ENCODE measurements at regions not wholly inside any gene's neighbourhood (a gene's known extent, or its start where the extent isn't known, plus 50 kb on each side); places are given as distances from the start of the nearest gene placed in this dataset.

- Mint-ChIP-seq H3K36me3 (no peaks in the 10 kb centered on the region), H3K27me3 (peaks cover 9% of the 10 kb centered on the region), H3K9me3 (peaks cover 3% of the 10 kb centered on the region), H3K4me3 (no peak overlapping the region), H3K27ac (no peak overlapping the region), H3K4me1 (no peaks in the 10 kb centered on the region)
- DNase-seq = no peak
Observed at GRCh38 chr15:93846148-93846547, 385.2 kb upstream of the MCTP2 start.

- Mint-ChIP-seq H3K4me3 (no peak overlapping the region), H3K9me3 (peaks cover 2% of the 10 kb centered on the region), H3K27ac (no peak overlapping the region), H3K4me1 (no peaks in the 10 kb centered on the region), H3K27me3 (no peaks in the 10 kb centered on the region), H3K36me3 (no peaks in the 10 kb centered on the region)
- no peak for DNase-seq
Observed at GRCh38 chr15:93837450-93837849, 393.9 kb upstream of the MCTP2 start.

DNA sequence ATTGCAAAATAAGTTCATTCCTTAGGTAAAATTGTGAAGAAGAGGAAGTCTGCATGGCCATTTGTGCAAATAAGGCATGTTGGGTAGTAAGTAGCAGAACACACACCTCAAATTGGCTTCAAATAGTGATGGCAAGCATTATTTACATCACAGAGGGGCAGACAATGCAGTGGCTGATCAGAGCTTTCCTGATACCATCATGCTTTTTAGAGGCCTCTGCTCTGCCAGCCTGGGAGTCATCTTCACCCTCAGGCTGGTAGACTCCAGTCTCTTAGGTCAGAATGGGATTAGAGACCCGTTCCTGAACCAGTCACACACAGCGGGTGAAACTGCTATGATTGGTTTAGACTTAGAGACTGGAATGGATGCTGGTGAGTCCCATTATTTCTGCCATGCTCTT is 396.0 kb upstream of the MCTP2 start:
- no peaks in the 10 kb centered on the region for H3K4me1 Mint-ChIP-seq
- no peaks in the 10 kb centered on the region for H3K9me3 Mint-ChIP-seq
- H3K4me3 Mint-ChIP-seq = no peak overlapping the region
- H3K27me3 Mint-ChIP-seq = no peaks in the 10 kb centered on the region
- H3K36me3 Mint-ChIP-seq = no peaks in the 10 kb centered on the region
- DNase-seq = no peak
- H3K27ac Mint-ChIP-seq = no peak overlapping the region

DNA sequence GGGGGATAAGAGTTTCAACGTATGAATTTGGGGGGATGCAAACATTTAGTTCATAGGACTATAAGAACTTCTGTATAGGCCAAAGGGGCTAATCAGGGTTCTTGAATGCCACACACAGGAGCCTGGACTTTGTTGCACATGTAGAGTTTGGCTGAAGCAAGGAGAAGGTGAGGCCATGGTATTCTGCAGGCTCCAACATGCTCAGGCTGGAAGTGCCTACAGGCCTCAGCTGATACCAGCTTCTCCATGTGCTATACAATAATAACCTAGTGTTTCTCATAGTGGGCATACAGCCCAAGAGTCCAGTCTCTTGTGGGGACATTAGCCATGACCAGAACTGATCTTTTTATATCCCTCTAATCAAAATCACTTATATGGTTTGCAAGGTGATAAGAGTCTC is 399.7 kb upstream of the MCTP2 start:
- DNase-seq = no peak
- Mint-ChIP-seq H3K27ac (no peak overlapping the region), H3K4me3 (no peak overlapping the region), H3K36me3 (no peaks in the 10 kb centered on the region), H3K27me3 (no peaks in the 10 kb centered on the region), H3K4me1 (no peaks in the 10 kb centered on the region), H3K9me3 (no peaks in the 10 kb centered on the region)

DNA sequence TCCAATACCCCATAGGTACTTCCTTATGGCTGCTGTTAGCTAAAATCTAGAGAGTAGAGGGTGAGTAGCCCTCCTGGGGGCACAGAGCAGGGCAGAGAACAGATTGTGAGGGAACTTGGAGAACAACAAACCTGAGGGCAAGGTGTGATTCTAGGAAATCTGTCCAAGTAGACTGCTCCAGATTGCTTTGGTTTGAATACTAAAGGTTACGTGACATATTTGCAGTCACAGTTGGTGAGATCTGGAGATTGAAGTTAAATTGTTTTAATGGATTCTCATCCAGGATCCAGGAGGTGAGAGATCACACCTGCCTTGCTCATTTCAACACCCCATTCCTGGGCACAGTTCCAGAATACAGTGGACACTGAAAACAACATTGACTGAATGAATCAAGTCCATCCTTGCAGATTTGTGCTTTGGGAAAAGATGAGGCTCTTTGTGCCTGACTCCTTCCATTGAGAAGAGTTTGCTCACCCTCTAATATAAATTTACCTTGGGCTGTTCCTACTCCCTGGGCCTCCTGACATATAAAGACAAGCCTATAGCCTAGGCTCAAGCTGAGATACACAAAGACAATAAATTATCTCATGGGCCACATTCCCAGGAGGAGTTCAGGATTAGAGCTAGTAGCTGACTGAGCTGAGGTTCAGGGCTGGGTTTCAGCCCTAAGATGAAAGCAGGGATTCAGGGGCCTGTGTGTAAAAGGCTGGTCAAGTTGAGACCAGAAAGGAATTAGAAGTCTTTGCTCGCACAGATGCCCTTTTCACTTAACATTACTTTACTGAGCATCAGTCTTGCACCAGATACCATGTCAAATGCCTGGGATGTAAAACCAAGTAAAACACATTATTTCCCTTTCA is 400.9 kb upstream of the MCTP2 start:
- H3K4me1 Mint-ChIP-seq = no peaks in the 10 kb centered on the region

DNA sequence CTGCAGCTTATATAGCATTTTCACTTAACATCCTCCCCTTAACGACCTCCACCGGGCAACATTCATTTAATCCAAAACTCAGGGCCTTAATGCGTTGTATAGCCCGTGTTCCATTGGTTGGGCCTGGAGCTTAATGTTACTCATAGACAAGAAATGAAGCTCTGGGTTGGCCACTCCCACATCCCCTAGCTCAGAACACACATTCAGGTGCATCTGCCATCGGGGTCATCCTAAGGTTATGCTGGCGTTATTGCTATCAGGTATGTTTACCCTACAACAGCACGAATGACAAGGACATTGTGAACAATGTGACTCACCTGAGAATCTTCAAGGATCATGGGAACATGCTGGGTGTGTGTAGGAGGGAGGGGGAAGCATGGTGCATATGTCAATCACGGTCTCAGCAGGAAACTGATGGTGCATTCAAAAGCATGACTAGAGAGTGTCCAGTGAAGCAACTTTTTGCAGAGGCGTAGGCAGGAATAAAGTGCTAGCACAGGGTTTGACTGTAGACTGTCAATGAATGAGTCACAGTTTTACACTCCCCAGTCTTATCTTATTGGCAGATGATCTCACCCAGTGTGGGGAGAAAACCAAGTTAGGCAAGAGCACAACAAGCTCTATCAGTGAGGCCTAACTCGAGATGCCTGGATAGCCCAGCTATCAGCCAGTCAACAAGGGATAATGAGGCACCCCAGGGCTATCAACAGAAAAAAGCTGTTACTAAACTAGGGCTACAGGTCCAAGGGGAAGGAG is 402.1 kb upstream of the MCTP2 start:
- H3K36me3 Mint-ChIP-seq = no peaks in the 10 kb centered on the region
- no peak for DNase-seq
- no peaks in the 10 kb centered on the region for H3K4me1 Mint-ChIP-seq
- no peak overlapping the region for H3K4me3 Mint-ChIP-seq
- H3K27me3 Mint-ChIP-seq = no peaks in the 10 kb centered on the region
- no peaks in the 10 kb centered on the region for H3K9me3 Mint-ChIP-seq
- no peak overlapping the region for H3K27ac Mint-ChIP-seq

More for the DNA sequence above, 400.9 kb upstream of the MCTP2 start:
- Mint-ChIP-seq H3K4me3 (no peak overlapping the region), H3K27me3 (no peaks in the 10 kb centered on the region), H3K27ac (no peak overlapping the region), H3K9me3 (no peaks in the 10 kb centered on the region), H3K36me3 (no peaks in the 10 kb centered on the region)
- DNase-seq = no peak

DNA sequence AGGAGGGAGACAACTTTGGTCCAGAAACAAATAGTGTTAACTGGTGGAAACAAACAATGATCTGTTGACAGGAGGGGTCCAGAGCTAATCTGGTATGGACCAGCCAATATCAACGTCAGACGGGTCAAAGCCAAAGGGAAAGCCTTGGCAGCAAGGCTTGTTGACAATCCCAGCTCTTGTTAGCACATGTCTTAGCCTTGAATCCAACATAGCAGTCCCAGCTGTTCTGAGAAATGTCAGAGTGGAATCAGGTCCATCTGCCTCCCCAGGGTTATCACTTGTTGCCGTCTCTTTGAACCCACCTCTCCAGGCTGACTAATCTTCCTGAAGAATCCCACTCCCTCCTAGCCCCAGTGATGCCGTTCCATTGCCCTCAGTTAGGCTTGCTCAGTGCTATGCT is 404.6 kb upstream of the MCTP2 start:
- no peaks in the 10 kb centered on the region for H3K27me3 Mint-ChIP-seq
- H3K36me3 Mint-ChIP-seq = no peaks in the 10 kb centered on the region
- DNase-seq = no peak
- no peaks in the 10 kb centered on the region for H3K4me1 Mint-ChIP-seq
- H3K4me3 Mint-ChIP-seq = no peak overlapping the region
- H3K27ac Mint-ChIP-seq = no peak overlapping the region
- no peaks in the 10 kb centered on the region for H3K9me3 Mint-ChIP-seq

DNA sequence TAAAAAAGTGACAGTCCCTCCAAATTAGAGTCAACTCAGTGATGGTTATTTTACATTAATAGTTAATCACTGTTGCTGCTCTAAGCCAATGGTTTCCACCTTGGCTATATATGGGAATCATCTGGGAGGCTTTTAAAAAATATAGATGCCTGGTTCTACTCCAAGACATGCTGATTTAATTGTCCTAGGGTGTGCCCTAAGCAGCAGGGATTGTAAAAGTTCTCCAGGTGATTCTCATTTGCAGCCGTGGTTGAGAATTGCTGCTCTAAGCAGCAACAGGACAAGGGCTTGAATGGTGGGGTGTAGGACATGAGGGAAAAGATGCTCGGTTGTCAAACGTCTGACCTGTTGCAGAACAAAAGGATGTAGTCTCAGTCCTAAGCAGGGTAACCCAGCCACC is 405.1 kb upstream of the MCTP2 start:
- Mint-ChIP-seq H3K36me3 (no peaks in the 10 kb centered on the region), H3K27ac (no peak overlapping the region), H3K27me3 (no peaks in the 10 kb centered on the region), H3K9me3 (no peaks in the 10 kb centered on the region), H3K4me3 (no peak overlapping the region), H3K4me1 (no peaks in the 10 kb centered on the region)
- no peak for DNase-seq

DNA sequence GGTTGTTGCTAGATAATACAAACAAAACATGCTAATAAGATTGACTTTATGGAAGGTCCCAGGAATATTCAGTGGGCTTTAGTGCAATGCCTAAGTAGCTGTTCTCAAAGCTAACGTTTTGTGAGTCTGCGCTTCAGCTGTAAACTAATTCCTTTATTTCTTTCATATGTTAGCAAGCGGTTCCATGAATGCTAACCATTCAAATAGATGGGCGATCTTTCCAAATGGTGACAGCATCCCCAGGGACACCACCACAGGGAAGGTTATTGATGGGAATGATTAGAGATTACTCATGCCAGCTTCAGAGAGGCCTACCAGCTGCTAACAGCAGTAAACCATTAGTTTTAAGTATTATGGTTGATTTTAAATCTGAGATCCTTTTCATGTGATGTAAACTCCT is 405.7 kb upstream of the MCTP2 start:
- H3K4me3 Mint-ChIP-seq = no peak overlapping the region
- no peaks in the 10 kb centered on the region for H3K9me3 Mint-ChIP-seq
- no peaks in the 10 kb centered on the region for H3K27me3 Mint-ChIP-seq
- H3K36me3 Mint-ChIP-seq = no peaks in the 10 kb centered on the region
- H3K27ac Mint-ChIP-seq = no peak overlapping the region
- no peak for DNase-seq
- no peaks in the 10 kb centered on the region for H3K4me1 Mint-ChIP-seq

- DNase-seq = no peak
- no peaks in the 10 kb centered on the region for H3K4me1 Mint-ChIP-seq
- no peak overlapping the region for H3K4me3 Mint-ChIP-seq
- no peaks in the 10 kb centered on the region for H3K36me3 Mint-ChIP-seq
- no peaks in the 10 kb centered on the region for H3K9me3 Mint-ChIP-seq
- H3K27ac Mint-ChIP-seq = no peak overlapping the region
- H3K27me3 Mint-ChIP-seq = no peaks in the 10 kb centered on the region
Observed at GRCh38 chr15:93823971-93824913, 407.1 kb upstream of the MCTP2 start.

- Mint-ChIP-seq H3K4me3 (no peak overlapping the region), H3K27me3 (no peaks in the 10 kb centered on the region), H3K4me1 (no peaks in the 10 kb centered on the region), H3K36me3 (no peaks in the 10 kb centered on the region), H3K27ac (no peak overlapping the region), H3K9me3 (peaks cover 11% of the 10 kb centered on the region)
- DNase-seq = no peak
Observed at GRCh38 chr15:93820566-93820965, 410.8 kb upstream of the MCTP2 start.

- Mint-ChIP-seq H3K4me1 (no peaks in the 10 kb centered on the region), H3K4me3 (no peak overlapping the region), H3K9me3 (peaks cover 11% of the 10 kb centered on the region), H3K36me3 (no peaks in the 10 kb centered on the region), H3K27me3 (no peaks in the 10 kb centered on the region), H3K27ac (no peak overlapping the region)
- DNase-seq = no peak
Observed at GRCh38 chr15:93819826-93820225, 411.5 kb upstream of the MCTP2 start.

DNA sequence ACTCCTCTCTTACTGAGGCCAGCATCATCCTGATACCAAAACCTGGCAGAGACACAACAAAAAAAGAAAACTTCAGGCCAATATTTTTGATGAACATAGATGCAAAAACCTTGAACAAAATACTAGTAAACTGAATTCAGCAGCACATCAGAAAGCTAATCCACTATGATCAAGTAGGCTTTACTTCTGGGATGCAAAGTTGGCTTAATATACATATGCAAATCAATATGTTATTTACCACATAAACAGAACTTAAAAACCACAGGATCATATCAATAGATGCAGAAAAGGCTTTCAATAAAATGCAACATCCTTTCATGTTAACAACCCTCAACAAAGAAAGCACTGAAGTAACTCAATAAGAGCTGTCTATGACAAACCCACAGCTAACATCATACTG is 414.5 kb upstream of the MCTP2 start:
- H3K36me3 Mint-ChIP-seq = no peaks in the 10 kb centered on the region
- peaks cover 15% of the 10 kb centered on the region for H3K9me3 Mint-ChIP-seq
- H3K4me1 Mint-ChIP-seq = no peaks in the 10 kb centered on the region
- H3K4me3 Mint-ChIP-seq = no peak overlapping the region
- H3K27me3 Mint-ChIP-seq = peaks cover 5% of the 10 kb centered on the region
- H3K27ac Mint-ChIP-seq = no peak overlapping the region
- DNase-seq = no peak

- peaks cover 4% of the 10 kb centered on the region for H3K9me3 Mint-ChIP-seq
- no peak overlapping the region for H3K4me3 Mint-ChIP-seq
- no peak for DNase-seq
- no peaks in the 10 kb centered on the region for H3K4me1 Mint-ChIP-seq
- no peak overlapping the region for H3K27ac Mint-ChIP-seq
- peaks cover 11% of the 10 kb centered on the region for H3K27me3 Mint-ChIP-seq
- H3K36me3 Mint-ChIP-seq = no peaks in the 10 kb centered on the region
Observed at GRCh38 chr15:93811305-93811704, 420.1 kb upstream of the MCTP2 start.

DNA sequence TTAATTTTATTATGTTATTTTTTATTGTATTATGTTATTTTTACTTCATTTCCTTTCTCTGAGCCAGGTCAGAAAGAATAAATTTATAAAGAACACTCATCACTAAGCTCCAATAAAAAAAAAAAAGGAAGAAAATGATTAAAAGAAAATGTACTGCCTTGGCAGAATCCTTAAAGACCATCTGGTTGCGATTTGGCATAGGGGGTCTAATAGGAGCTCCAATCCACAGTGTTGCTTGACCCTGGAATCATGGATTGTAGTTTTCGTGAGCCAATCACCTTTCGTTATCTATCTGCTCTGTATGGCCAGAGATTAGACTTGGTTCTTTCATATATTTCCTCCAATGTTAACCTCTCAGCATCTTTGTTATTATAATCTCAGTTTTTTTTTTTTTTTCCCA is 421.8 kb upstream of the MCTP2 start:
- H3K4me3 Mint-ChIP-seq = no peak overlapping the region

More for the DNA sequence above, 421.8 kb upstream of the MCTP2 start:
- Mint-ChIP-seq H3K27me3 (peaks cover 9% of the 10 kb centered on the region), H3K36me3 (no peaks in the 10 kb centered on the region), H3K27ac (no peak overlapping the region), H3K4me1 (no peaks in the 10 kb centered on the region), H3K9me3 (peaks cover 2% of the 10 kb centered on the region)
- DNase-seq = no peak

Measured in activated naive CD8-positive, alpha-beta T cell treated with anti-CD3 and anti-CD28 coated beads for 36 hours (primary cell).